GM21786 (cell line): ENCODE measurements at regions not wholly inside any gene's neighbourhood (a gene's known extent, or its start where the extent isn't known, plus 50 kb on each side); places are given as distances from the start of the nearest gene placed in this dataset.
"Not testable (repeated sequence)": the region's sequence is repeated elsewhere in the genome, so short reads cannot be mapped to it uniquely, and the experiment has no call there.

ENCODE experiments used
- ATAC-seq: cut with Tn5 transposase; IDR thresholded peaks from one replicate; pipeline ENCODE4 v1.9.1; 2021; ENCODE audit not compliant: unreplicated experiment

GRCh38 chr4:49322610-49323572 is 336.8 kb downstream of the CWH43 start:
- not testable (repeated sequence) for ATAC-seq

GRCh38 chr4:49323573-49323940 is 337.5 kb downstream of the CWH43 start:
- ATAC-seq = not testable (repeated sequence)
